ENCODE measurements at regions not wholly inside any gene's neighbourhood (a gene's known extent, or its start where the extent isn't known, plus 50 kb on each side); places are given as distances from the start of the nearest gene placed in this dataset.

- H3K79me2 ChIP-seq (ENCODE audit: control insufficient read depth, insufficient read depth, low read length) = no peaks in the 10 kb centered on the region
- H3K9me1 ChIP-seq (ENCODE audit: control insufficient read depth, insufficient read depth, low read length) = no peaks in the 10 kb centered on the region
- H3K4me2 ChIP-seq (ENCODE audit: insufficient read depth, low read length) = no peak overlapping the region
- no TSS peak for BruUV-seq (replicated peaks)
- no peaks in the 10 kb centered on the region for H3K9me3 ChIP-seq (replicated peaks; ENCODE audit: control insufficient read depth, insufficient read depth, low read depth, low read length)
- H3K36me3 ChIP-seq (ENCODE audit: control insufficient read depth, insufficient read depth, low read length) = no peaks in the 10 kb centered on the region
- H4K20me1 ChIP-seq (replicated peaks; ENCODE audit: control insufficient read depth, insufficient read depth, low read length) = no peaks in the 10 kb centered on the region
- ATAC-seq (no peak), DNase-seq (ENCODE audit: extremely low read depth in 1 of 4, low spot score in 3 of 4) (no peak), FAIRE-seq (no peak)
- H2AFZ ChIP-seq (ENCODE audit: low read depth, low read length) = no peak overlapping the region
- CTCF ChIA-PET (ENCODE audit: low intra/inter-chr PET ratio) = interaction anchor here (0.6 kb wide), 1 partner anchor 191 kb away, joined by 3 read pairs; no protein-coding TSS in a partner anchor
- POLR2A ChIA-PET = interaction anchor here (0.5 kb wide), 1 partner anchor 172 kb away, joined by 3 read pairs; no protein-coding TSS in a partner anchor
- intact Hi-C loops (cut with micrococcal nuclease) = no loop called here
- 5% methylated on average over 8 of the region's 8 CpGs for WGBS (ENCODE audit: insufficient coverage, low coverage, missing lambda C conversion rate)
- no peak overlapping the region for H3K9ac ChIP-seq (ENCODE audit: insufficient read depth in 1 of 2, low read depth in 2 of 2, low read length in 2 of 2)
- no peaks in the 10 kb centered on the region for H3K4me1 ChIP-seq (replicated peaks in 1 of 2; ENCODE audit: control insufficient read depth in 2 of 2, insufficient read depth in 2 of 2, low read length in 2 of 2)
- no peak overlapping the region for H3K27ac ChIP-seq (ENCODE audit: extremely low read depth, low read depth, low read length)
- H3K4me3 ChIP-seq = no peak overlapping the region
- in situ Hi-C loops (cut with MboI) = no loop called here
- TF ChIP-seq FOXP4 (CRISPR knock-in tag; IDR thresholded peaks at IDR 0.05; ENCODE audit: borderline replicate concordance) (no peak), KHSRP (IDR thresholded peaks at IDR 0.05) (no peak), SREBF2 (CRISPR knock-in tag; IDR thresholded peaks at IDR 0.05) (no peak), COPS2 (conservative IDR thresholded peaks at IDR 0.05) (no peak), HNRNPK (IDR thresholded peaks at IDR 0.05; ENCODE audit: low read depth, low read length, poor library complexity, severe bottlenecking) (no peak), NR2C2 (CRISPR knock-in tag; IDR thresholded peaks at IDR 0.05) (no peak), NR2C2 (tag; IDR thresholded peaks at IDR 0.05) (no peak), RBM39 (optimal IDR thresholded peaks at IDR 0.05; ENCODE audit: low read depth, low read length) (no peak), EZH2 (IDR thresholded peaks at IDR 0.05; ENCODE audit: borderline replicate concordance, low read depth, low read length) (no peak)
- TF ChIP-seq, protein P1, sequence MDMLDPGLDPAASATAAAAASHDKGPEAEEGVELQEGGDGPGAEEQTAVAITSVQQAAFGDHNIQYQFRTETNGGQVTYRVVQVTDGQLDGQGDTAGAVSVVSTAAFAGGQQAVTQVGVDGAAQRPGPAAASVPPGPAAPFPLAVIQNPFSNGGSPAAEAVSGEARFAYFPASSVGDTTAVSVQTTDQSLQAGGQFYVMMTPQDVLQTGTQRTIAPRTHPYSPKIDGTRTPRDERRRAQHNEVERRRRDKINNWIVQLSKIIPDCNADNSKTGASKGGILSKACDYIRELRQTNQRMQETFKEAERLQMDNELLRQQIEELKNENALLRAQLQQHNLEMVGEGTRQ (CRISPR knock-in tag; IDR thresholded peaks at IDR 0.05) = no peak
- TF ChIP-seq, protein P2, sequence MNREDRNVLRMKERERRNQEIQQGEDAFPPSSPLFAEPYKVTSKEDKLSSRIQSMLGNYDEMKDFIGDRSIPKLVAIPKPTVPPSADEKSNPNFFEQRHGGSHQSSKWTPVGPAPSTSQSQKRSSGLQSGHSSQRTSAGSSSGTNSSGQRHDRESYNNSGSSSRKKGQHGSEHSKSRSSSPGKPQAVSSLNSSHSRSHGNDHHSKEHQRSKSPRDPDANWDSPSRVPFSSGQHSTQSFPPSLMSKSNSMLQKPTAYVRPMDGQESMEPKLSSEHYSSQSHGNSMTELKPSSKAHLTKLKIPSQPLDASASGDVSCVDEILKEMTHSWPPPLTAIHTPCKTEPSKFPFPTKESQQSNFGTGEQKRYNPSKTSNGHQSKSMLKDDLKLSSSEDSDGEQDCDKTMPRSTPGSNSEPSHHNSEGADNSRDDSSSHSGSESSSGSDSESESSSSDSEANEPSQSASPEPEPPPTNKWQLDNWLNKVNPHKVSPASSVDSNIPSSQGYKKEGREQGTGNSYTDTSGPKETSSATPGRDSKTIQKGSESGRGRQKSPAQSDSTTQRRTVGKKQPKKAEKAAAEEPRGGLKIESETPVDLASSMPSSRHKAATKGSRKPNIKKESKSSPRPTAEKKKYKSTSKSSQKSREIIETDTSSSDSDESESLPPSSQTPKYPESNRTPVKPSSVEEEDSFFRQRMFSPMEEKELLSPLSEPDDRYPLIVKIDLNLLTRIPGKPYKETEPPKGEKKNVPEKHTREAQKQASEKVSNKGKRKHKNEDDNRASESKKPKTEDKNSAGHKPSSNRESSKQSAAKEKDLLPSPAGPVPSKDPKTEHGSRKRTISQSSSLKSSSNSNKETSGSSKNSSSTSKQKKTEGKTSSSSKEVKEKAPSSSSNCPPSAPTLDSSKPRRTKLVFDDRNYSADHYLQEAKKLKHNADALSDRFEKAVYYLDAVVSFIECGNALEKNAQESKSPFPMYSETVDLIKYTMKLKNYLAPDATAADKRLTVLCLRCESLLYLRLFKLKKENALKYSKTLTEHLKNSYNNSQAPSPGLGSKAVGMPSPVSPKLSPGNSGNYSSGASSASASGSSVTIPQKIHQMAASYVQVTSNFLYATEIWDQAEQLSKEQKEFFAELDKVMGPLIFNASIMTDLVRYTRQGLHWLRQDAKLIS (CRISPR knock-in tag; IDR thresholded peaks at IDR 0.05) = no peak
- H3K27me3 ChIP-seq (ENCODE audit: control insufficient read depth in 2 of 2, insufficient read depth in 2 of 2, low read length in 2 of 2) = peaks cover 11 to 33% of the 10 kb centered on the region in 2 experiments
Measured at GRCh38 chr2:7265286-7265685, 348.1 kb downstream of the RNF144A start.

Measured in K562 (cell line).